Transverse colon (tissue), 4 donors: ENCODE measurements at regions not wholly inside any gene's neighbourhood (a gene's known extent, or its start where the extent isn't known, plus 50 kb on each side); places are given as distances from the start of the nearest gene placed in this dataset.

Experiments
- DNase-seq: peaks from one replicate; pipeline ENCODE4 v3.0.0-alpha.2; 2019
- H3K27ac ChIP-seq, 4 donors: fragments of 200-600 bp; sonication (generic); 2 replicates each; pipeline ENCODE4 v1.5.1; 2016 to 2018; ENCODE audit warnings: inconsistent platforms in 4 of 4
- H3K27me3 ChIP-seq: fragments of 200-600 bp; sonication (generic); 2 replicates; pipeline ENCODE4 v1.5.1; 2017; ENCODE audit warnings: inconsistent platforms
- H3K36me3 ChIP-seq, 4 donors: fragments of 200-600 bp; sonication (generic); 2 replicates each; pipeline ENCODE4 v1.5.1; 2017 to 2019; ENCODE audit warnings: inconsistent platforms in 4 of 4
- H3K4me1 ChIP-seq, 4 donors: fragments of 200-600 bp; sonication (generic); 2 replicates each; pipeline ENCODE4 v1.5.1; 2017 to 2020; ENCODE audit warnings: inconsistent platforms in 4 of 4
- H3K4me3 ChIP-seq, 4 donors: fragments of 200-600 bp; sonication (generic); 1 replicate in 1 of 4; 2 replicates in 3 of 4; pipeline versions ENCODE4 v1.5.1 to v1.6.1; 2017 to 2019; ENCODE audit warnings: inconsistent platforms in 4 of 4
- H3K9me3 ChIP-seq, 2 donors: fragments of 200-600 bp; sonication (generic); 2 replicates each; pipeline ENCODE4 v1.5.1; 2017 to 2019; ENCODE audit warnings: inconsistent platforms in 2 of 2
- EP300 ChIP-seq: sonication (generic); formaldehyde crosslinking; IDR thresholded peaks from one replicate; pipeline ENCODE4 v1.6.1; 2017; ENCODE audit warnings: antibody characterized with exemption, low read depth
- POLR2A ChIP-seq: fragments of 450-650 bp; IDR thresholded peaks from one replicate; pipeline ENCODE4 v1.6.1; 2016; ENCODE audit warnings: antibody characterized with exemption, mild to moderate bottlenecking, moderate library complexity
- POLR2AphosphoS5 ChIP-seq, 3 donors: sonication (generic); formaldehyde crosslinking; IDR thresholded peaks; one replicate each; pipeline ENCODE4 v1.6.1; 2016; ENCODE audit warnings: antibody characterized with exemption in 3 of 3
- WGBS, 2 donors: methylation state at CpG; one replicate each; pipeline ENCODE4 v1.1.5; 2018; ENCODE audit warnings: low coverage in 1 of 2; 5-methylcytosine and 5-hydroxymethylcytosine counted together
- in situ Hi-C, 4 donors: fragments of 200-750 bp; cut with MboI; loops; one replicate each; pipeline versions ENCODE4 v1.15.0 to v1.15.1; 2017; ENCODE audit warnings: low sequenced_read_pairs in 3 of 4, low pct_ligation_motif_present in 1 of 4, low pct_unique_long_range_greater_than_20kb in 1 of 4
- intact Hi-C: fragments of 100-400 bp; cut with DNase I; formaldehyde crosslinking; loops from one replicate; pipeline ENCODE4 v1.15.1; 2023; ENCODE audit warnings: low total_unique reads
- TF ChIP-seq, protein P1 (sequence below), 5 experiments: fragments of 200-600 bp in 3 of 5; fragments of 450-650 bp in 2 of 5; sonication (generic) in 3 of 5; IDR thresholded peaks; 1 replicate in 2 of 5; 2 replicates in 3 of 5; pipeline ENCODE4 v1.5.1; 2016 to 2017; ENCODE audit warnings: antibody characterized with exemption in 5 of 5, inconsistent platforms in 3 of 5, mild to moderate bottlenecking in 2 of 5, moderate library complexity in 1 of 5

DNA sequence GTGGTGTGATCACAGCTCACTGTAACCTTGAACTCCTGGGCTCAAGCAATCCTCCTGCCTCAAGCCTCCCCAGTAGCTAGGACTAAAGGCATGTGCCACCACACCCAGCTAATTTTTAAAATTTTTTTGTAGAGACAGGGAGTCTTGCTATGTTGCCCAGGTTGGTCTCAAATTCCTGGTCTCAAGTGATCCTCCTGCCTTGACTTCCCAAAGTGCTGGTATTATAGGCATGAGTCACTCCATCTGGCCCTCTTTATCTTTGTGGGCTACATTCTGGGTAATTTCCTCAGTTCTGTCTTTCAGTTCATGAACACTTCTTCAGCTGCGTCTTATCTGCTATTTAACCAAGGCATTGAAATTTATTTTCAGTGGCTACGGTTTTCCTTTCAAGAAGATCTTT, 196.6 kb upstream of the IER5L start:
- in situ Hi-C loops, result no loop called here

DNA sequence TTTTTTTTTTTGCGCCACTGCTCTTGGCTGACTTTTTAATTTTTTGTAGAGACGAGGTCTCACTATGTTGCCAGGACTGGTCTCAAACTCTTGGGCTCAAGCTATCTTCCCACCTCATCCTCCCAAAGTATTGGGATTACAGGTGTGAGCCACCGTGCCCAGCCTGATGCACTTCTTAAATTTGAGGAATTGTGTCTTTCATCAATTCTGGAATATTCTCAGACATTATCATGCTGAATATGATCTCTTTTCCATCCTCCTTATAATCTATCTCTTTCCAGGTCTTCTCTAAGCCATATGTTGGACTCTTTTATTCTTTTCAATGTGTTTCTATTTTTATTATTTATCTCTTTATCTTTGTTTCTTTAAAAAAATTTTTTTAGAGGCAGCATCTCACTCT, 196.2 kb upstream of the IER5L start:
- TF ChIP-seq EP300, result no peak
- TF ChIP-seq POLR2AphosphoS5 (IDR thresholded peaks at IDR 0.05), result no peak
- no peak for TF ChIP-seq POLR2A
- TF ChIP-seq, protein P1, sequence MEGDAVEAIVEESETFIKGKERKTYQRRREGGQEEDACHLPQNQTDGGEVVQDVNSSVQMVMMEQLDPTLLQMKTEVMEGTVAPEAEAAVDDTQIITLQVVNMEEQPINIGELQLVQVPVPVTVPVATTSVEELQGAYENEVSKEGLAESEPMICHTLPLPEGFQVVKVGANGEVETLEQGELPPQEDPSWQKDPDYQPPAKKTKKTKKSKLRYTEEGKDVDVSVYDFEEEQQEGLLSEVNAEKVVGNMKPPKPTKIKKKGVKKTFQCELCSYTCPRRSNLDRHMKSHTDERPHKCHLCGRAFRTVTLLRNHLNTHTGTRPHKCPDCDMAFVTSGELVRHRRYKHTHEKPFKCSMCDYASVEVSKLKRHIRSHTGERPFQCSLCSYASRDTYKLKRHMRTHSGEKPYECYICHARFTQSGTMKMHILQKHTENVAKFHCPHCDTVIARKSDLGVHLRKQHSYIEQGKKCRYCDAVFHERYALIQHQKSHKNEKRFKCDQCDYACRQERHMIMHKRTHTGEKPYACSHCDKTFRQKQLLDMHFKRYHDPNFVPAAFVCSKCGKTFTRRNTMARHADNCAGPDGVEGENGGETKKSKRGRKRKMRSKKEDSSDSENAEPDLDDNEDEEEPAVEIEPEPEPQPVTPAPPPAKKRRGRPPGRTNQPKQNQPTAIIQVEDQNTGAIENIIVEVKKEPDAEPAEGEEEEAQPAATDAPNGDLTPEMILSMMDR (IDR thresholded peaks at IDR 0.05), result no peak
- intact Hi-C loops (no loop called here), in situ Hi-C loops (no loop called here)
- Histone ChIP-seq H3K4me1 (no peaks in the 10 kb centered on the region), H3K9me3 (no peaks in the 10 kb centered on the region), H3K27ac (no peak overlapping the region), H3K36me3 (no peaks in the 10 kb centered on the region), H3K4me3 (no peak overlapping the region), H3K27me3 (no peaks in the 10 kb centered on the region)
- no peak for DNase-seq
- WGBS, 2 donors, result 90 to 100% methylated on average over 3 of the region's 3 CpGs

More for the DNA sequence above, 196.6 kb upstream of the IER5L start:
- DNase-seq, result no peak
- 85 to 87% methylated on average over 2 of the region's 2 CpGs for WGBS, 2 donors
- TF ChIP-seq POLR2A, result no peak
- TF ChIP-seq POLR2AphosphoS5 (IDR thresholded peaks at IDR 0.05), result no peak
- TF ChIP-seq EP300, result no peak
- no peaks in the 10 kb centered on the region for H3K9me3 ChIP-seq
- H3K4me3 ChIP-seq, result no peak overlapping the region
- H3K27me3 ChIP-seq, result no peaks in the 10 kb centered on the region
- H3K27ac ChIP-seq, result no peak overlapping the region
- no peaks in the 10 kb centered on the region for H3K36me3 ChIP-seq
- intact Hi-C loops, result loop anchor here (5.0 kb wide), 1 partner anchor 618 kb away; no protein-coding TSS in a partner anchor
- H3K4me1 ChIP-seq, result no peaks in the 10 kb centered on the region

DNA sequence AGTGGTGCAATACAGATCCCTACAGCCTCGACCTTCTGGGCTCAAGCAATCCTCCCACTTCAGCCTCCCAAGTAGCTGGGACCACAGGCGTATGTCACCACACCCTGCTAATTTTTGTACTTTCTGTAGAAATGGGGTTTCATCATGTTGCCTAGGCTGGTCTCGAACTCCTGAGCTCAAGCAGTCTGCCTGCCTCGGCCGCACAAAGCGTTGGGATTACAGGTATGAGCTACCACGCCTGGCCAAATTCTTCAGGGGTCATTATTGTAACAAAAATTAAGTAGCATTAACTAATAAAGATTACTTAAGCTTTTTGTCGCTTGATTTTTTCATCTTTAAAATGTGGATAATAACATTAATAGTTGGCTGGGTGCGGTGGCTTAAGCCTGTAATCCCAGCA, 195.3 kb upstream of the IER5L start:
- intact Hi-C loops (no loop called here), in situ Hi-C loops (no loop called here)
- Histone ChIP-seq H3K27ac (no peak overlapping the region), H3K27me3 (no peaks in the 10 kb centered on the region), H3K4me3 (no peak overlapping the region), H3K36me3 (no peaks in the 10 kb centered on the region), H3K9me3 (no peaks in the 10 kb centered on the region), H3K4me1 (no peaks in the 10 kb centered on the region)
- WGBS, 2 donors, result 90 to 100% methylated on average over 1 to 9 of the region's 9 CpGs
- TF ChIP-seq, protein P1 (IDR thresholded peaks at IDR 0.05), result no peak
- TF ChIP-seq POLR2A (no peak), EP300 (no peak), POLR2AphosphoS5 (IDR thresholded peaks at IDR 0.05) (no peak)
- no peak for DNase-seq

DNA sequence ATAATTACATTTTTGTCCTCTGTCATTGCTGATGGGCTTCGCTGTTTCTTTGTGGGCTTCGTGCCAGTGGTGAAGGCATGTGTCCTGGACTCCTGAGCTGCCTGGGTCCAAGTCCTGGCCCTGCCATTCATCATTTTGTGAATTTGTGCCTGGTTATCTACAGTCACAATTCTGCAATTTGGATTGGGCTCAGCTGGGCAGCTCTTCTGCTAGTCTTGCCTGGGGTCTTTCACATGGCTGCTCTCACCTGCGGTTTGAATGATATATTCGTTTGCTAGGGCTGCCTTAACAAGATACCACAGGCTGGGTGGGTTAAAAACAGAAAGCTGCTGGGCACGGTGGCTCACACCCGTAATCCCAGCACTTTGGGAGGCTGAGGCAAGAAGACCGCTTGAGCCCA, 192.7 kb upstream of the IER5L start:
- DNase-seq, result no peak
- intact Hi-C loops (no loop called here), in situ Hi-C loops (no loop called here)
- WGBS, 2 donors, result 91 to 92% methylated on average over 5 to 7 of the region's 7 CpGs
- no peak overlapping the region for H3K27ac ChIP-seq
- no peaks in the 10 kb centered on the region for H3K4me1 ChIP-seq
- H3K4me3 ChIP-seq, result no peak overlapping the region
- no peaks in the 10 kb centered on the region for H3K9me3 ChIP-seq
- no peaks in the 10 kb centered on the region for H3K27me3 ChIP-seq
- TF ChIP-seq, protein P1 (IDR thresholded peaks at IDR 0.05), result no peak
- TF ChIP-seq POLR2A (no peak), POLR2AphosphoS5 (IDR thresholded peaks at IDR 0.05) (no peak), EP300 (no peak)
- no peaks in the 10 kb centered on the region for H3K36me3 ChIP-seq

DNA sequence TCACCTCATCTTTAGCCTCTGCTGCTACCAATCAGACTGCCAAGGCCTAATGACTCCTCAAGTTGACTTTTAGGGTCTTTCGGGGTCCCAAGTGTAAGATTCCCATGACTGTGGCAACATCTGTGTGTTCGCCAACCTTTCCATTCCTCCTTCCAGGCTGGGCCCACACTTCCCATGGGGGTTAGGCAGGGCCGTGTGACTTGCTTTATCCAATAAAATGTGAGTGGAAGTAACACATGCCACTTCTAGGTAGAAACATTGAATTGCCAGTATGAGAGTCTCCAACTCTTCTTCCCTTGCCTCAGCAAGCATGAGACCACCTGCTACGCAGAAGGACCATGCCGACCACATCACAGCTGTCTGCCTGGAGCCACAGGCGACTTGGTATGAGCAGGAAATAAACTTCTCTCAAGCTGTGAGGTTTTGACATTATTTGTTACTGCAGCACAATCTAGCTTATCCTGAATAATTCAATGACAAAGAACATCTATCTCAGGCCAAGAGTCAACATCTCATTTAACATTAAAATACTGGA, 190.4 kb upstream of the IER5L start:
- Histone ChIP-seq H3K9me3 (no peaks in the 10 kb centered on the region), H3K4me3 (no peak overlapping the region), H3K27me3 (no peaks in the 10 kb centered on the region), H3K4me1 (no peaks in the 10 kb centered on the region), H3K36me3 (no peaks in the 10 kb centered on the region), H3K27ac (no peak overlapping the region)
- in situ Hi-C loops, result no loop called here
- intact Hi-C loops, result no loop called here
- no peak for DNase-seq
- no peak for TF ChIP-seq POLR2A
- TF ChIP-seq POLR2AphosphoS5 (IDR thresholded peaks at IDR 0.05), result no peak
- no peak for TF ChIP-seq EP300
- TF ChIP-seq, protein P1 (IDR thresholded peaks at IDR 0.05), result no peak
- 89 to 94% methylated on average over 3 to 6 of the region's 6 CpGs for WGBS, 2 donors
